MG63 (cell line): ENCODE measurements at regions not wholly inside any gene's neighbourhood (a gene's known extent, or its start where the extent isn't known, plus 50 kb on each side); places are given as distances from the start of the nearest gene placed in this dataset.
"Not testable (repeated sequence)": the region's sequence is repeated elsewhere in the genome, so short reads cannot be mapped to it uniquely, and the experiment has no call there.

ENCODE experiments used
- DNase-seq: peaks from one replicate; pipeline ENCODE4 v3.0.0-alpha.2; 2020
- H3K27me3 ChIP-seq: fragments of 250-450 bp; sonication (Bioruptor Pico); 2 replicates; pipeline ENCODE4 v1.5.1; 2020; ENCODE audit warnings: mild to moderate bottlenecking, moderate library complexity
- H3K36me3 ChIP-seq: fragments of 250-450 bp; sonication (Bioruptor Pico); 2 replicates; pipeline ENCODE4 v1.5.1; 2020; ENCODE audit warnings: mild to moderate bottlenecking, moderate library complexity
- H3K4me3 ChIP-seq: fragments of 250-450 bp; sonication (Bioruptor Pico); 2 replicates; pipeline ENCODE4 v1.5.1; 2020; ENCODE audit warnings: mild to moderate bottlenecking, moderate library complexity
- H3K9me3 ChIP-seq: fragments of 250-450 bp; sonication (Bioruptor Pico); 2 replicates; pipeline ENCODE4 v1.5.1; 2020; ENCODE audit warnings: mild to moderate bottlenecking, moderate library complexity

DNA sequence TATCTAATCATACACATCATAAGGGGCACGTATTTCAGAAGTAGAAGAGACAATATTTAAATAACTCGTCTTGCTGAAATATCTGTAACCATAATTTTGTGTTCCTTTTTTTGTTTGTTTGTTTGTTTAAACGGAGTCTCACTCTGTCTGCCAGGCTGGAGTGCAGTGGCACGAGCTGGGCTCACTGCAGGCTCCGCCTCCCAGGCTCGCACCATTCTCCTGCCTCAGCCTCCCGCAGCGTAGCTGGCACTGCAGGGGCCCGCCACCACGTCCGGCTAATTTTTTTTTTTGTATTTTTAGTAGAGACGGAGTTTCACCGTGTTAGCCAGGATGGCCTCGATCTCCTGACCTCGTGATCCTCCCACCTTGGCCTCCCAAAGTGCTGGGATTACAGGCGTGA lies 248.9 kb downstream of the KCNJ3 start:
- not testable (repeated sequence) for H3K9me3 ChIP-seq, DNase-seq, H3K27me3 ChIP-seq, H3K36me3 ChIP-seq, H3K4me3 ChIP-seq

GRCh38 chr2:154945984-154946383 lies 247.5 kb downstream of the KCNJ3 start:
- no peaks in the 10 kb centered on the region for H3K36me3 ChIP-seq
- H3K9me3 ChIP-seq, result no peaks in the 10 kb centered on the region
- H3K4me3 ChIP-seq, result no peak overlapping the region
- no peak for DNase-seq
- H3K27me3 ChIP-seq, result no peaks in the 10 kb centered on the region

- Histone ChIP-seq H3K4me3 (no peak overlapping the region), H3K9me3 (no peaks in the 10 kb centered on the region), H3K36me3 (no peaks in the 10 kb centered on the region), H3K27me3 (no peaks in the 10 kb centered on the region)
- DNase-seq, result no peak
Observed at GRCh38 chr2:154941379-154941778, 242.9 kb downstream of the KCNJ3 start.

DNA sequence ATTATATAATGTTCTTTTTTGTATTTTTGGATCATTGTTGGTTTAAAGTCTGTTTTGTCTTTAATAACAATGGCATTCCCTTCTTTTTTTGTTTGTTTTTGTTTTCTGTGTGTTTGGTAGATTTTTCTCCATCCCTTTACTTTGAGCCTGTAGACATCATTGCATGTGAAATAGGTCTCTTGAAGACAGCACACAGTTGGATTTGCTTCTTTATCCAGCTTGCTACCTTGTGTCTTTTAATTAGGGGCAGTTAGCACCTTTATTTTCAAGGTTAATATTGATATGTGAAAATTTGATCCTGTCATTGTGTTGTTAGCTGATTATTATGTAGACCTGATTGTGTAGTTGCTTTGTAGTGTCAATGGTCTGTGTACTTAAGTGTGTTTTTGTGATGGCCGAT lies 235.7 kb downstream of the KCNJ3 start:
- Histone ChIP-seq H3K4me3 (no peak overlapping the region), H3K9me3 (peaks cover 5% of the 10 kb centered on the region; the same call in 1 of the 2 replicates), H3K36me3 (no peaks in the 10 kb centered on the region), H3K27me3 (no peaks in the 10 kb centered on the region)
- DNase-seq, result no peak

DNA sequence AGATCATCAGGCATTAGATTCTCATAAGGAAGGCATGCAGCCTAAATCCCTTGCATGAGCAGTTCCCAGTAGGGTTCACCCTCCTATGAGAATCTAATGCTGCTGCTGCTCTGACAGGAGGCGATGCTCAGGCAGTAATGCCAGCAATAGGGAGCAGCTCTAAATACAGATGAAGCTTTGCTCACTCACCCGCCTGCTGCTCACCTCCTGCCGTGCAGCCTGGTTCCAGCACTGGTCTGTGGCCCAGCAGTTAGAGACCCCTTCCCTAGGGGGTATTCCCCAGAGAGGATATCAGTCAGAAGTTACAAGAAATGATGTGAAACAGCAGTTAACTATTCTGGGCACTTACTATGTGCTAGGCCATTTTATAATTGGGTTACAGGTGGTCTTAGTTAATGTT lies 226.0 kb downstream of the KCNJ3 start:
- H3K27me3 ChIP-seq, result no peaks in the 10 kb centered on the region
- no peak for DNase-seq
- H3K36me3 ChIP-seq, result no peaks in the 10 kb centered on the region
- H3K4me3 ChIP-seq, result no peak overlapping the region
- no peaks in the 10 kb centered on the region for H3K9me3 ChIP-seq

DNA sequence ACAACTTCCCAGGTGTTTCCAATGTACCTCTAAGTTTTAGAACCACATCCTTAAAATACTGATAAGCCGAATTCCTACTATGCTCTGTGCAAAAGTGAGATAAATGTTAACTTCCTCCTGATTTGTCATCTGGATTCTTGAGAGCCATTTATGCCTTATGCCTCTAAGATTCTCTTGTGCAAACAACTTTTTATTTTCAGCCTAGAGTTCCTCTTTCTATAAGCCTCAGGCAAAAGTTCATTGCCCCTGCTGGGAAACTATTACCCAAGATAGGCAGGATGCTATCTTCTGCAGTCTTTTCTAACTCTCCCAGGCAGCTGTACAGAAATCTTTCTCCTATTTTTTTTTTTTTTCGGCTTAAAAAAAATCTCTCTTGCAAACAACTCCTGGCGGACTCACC lies 216.1 kb downstream of the KCNJ3 start:
- DNase-seq, result no peak
- Histone ChIP-seq H3K36me3 (no peaks in the 10 kb centered on the region), H3K9me3 (no peaks in the 10 kb centered on the region), H3K4me3 (no peak overlapping the region), H3K27me3 (no peaks in the 10 kb centered on the region)

- DNase-seq, result no peak
- no peaks in the 10 kb centered on the region for H3K36me3 ChIP-seq
- no peaks in the 10 kb centered on the region for H3K27me3 ChIP-seq
- no peaks in the 10 kb centered on the region for H3K9me3 ChIP-seq
- H3K4me3 ChIP-seq, result no peak overlapping the region
Observed at GRCh38 chr2:154912215-154912614, 213.7 kb downstream of the KCNJ3 start.

GRCh38 chr2:154911729-154912128 lies 213.2 kb downstream of the KCNJ3 start:
- no peak overlapping the region for H3K4me3 ChIP-seq
- no peaks in the 10 kb centered on the region for H3K9me3 ChIP-seq

GRCh38 chr2:154910701-154911100 lies 212.2 kb downstream of the KCNJ3 start:
- Histone ChIP-seq H3K9me3 (no peaks in the 10 kb centered on the region), H3K27me3 (no peaks in the 10 kb centered on the region), H3K36me3 (no peaks in the 10 kb centered on the region), H3K4me3 (no peak overlapping the region)
- no peak for DNase-seq

More at GRCh38 chr2:154911729-154912128, 213.2 kb downstream of the KCNJ3 start:
- H3K36me3 ChIP-seq, result no peaks in the 10 kb centered on the region
- no peak for DNase-seq
- no peaks in the 10 kb centered on the region for H3K27me3 ChIP-seq

DNA sequence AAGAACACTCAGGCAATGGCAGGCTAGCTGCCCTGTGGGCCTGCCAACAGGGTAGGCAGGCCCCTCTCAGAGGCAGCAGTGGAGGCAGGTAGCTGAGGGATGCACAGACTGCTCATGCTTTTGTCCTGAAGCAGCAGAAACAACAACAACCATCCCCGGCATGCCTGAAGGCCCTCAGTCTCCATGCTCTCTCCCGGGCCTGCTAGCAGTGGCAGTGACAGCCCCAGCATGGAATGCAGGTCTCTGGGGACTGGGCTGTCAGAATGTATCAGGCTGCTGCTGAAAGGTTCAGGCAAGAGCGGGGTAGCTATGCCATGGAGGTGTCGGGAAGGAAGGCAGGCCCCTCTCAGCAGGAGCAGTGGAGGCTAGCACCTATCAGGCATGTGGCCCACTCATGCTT lies 209.8 kb downstream of the KCNJ3 start:
- Histone ChIP-seq H3K27me3 (no peaks in the 10 kb centered on the region), H3K9me3 (no peaks in the 10 kb centered on the region), H3K4me3 (no peak overlapping the region), H3K36me3 (no peaks in the 10 kb centered on the region)
- DNase-seq, result no peak
